ENCODE measurements at regions not wholly inside any gene's neighbourhood (a gene's known extent, or its start where the extent isn't known, plus 50 kb on each side); places are given as distances from the start of the nearest gene placed in this dataset.
"Not testable (repeated sequence)": the region's sequence is repeated elsewhere in the genome, so short reads cannot be mapped to it uniquely, and the experiment has no call there.

GRCh38 chrX:67044029-67044653, 405.3 kb upstream of the EDA2R start:
- intact Hi-C loops (cut with micrococcal nuclease): no loop called here
- DNase-seq: no peak
- Mint-ChIP-seq H3K27me3 (no peaks in the 10 kb centered on the region), H3K9me3 (no peaks in the 10 kb centered on the region), H3K27ac (no peak overlapping the region), H3K36me3 (ENCODE audit: low read depth) (no peaks in the 10 kb centered on the region), H3K4me3 (no peak overlapping the region), H3K4me1 (ENCODE audit: low read depth) (no peaks in the 10 kb centered on the region)
- TF ChIP-seq CTCF (IDR thresholded peaks at IDR 0.05): no peak
- CTCF ChIA-PET: no interaction called here
- no peak for ATAC-seq
- POLR2A ChIA-PET: no interaction called here

DNA sequence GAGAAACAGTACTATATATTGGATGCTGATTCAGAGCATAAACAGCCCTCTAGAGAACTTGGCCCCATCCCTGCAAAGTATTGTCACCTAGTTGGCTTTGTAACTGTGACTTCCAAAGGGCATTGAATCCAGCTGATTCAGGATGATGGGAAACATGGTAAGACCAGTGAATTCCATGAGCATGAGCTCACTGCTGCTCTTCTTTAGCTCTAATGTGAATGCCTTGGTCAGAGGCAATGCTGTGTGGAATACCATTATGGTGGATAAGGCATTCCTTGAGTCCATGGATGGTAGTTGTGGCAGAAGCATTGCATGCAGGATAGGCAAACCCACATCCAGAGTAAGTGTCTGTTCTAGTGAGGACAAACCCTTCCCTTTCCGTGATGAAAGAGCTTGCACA, 365.6 kb upstream of the EDA2R start:
- no peaks in the 10 kb centered on the region for H3K9me3 Mint-ChIP-seq
- DNase-seq (no peak), ATAC-seq (no peak)
- CTCF ChIA-PET: no interaction called here
- H3K27ac Mint-ChIP-seq: no peak overlapping the region
- H3K27me3 Mint-ChIP-seq: no peaks in the 10 kb centered on the region
- intact Hi-C loops (cut with micrococcal nuclease): no loop called here
- no peaks in the 10 kb centered on the region for H3K36me3 Mint-ChIP-seq (ENCODE audit: low read depth)
- TF ChIP-seq CTCF (IDR thresholded peaks at IDR 0.05): no peak
- POLR2A ChIA-PET: no interaction called here
- H3K4me3 Mint-ChIP-seq: no peak overlapping the region
- no peaks in the 10 kb centered on the region for H3K4me1 Mint-ChIP-seq (ENCODE audit: low read depth)

DNA sequence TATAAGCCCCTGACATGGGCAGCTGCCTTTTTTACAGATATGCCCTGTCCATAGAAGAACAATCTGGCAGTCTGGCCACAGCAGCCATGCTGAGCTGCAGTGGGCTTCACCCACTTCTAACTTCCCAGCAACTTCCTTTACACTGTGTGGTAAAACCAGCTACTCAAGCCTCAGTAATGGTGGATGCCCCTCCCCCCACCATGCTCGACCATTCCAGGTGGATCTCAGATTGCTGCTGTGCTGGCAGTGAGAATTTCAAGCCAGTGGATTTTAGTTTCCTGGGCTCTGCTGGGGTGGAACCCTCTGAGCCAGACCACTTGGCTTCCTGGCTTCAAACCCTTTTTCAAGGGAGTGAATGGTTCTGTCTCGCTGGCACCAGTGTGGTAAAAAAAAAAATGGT, 355.9 kb upstream of the EDA2R start:
- Mint-ChIP-seq H3K9me3 (no peaks in the 10 kb centered on the region), H3K27ac (no peak overlapping the region), H3K36me3 (ENCODE audit: low read depth) (no peaks in the 10 kb centered on the region), H3K4me1 (ENCODE audit: low read depth) (no peaks in the 10 kb centered on the region), H3K4me3 (no peak overlapping the region), H3K27me3 (no peaks in the 10 kb centered on the region)
- DNase-seq (no peak), ATAC-seq (no peak)
- TF ChIP-seq CTCF (IDR thresholded peaks at IDR 0.05): no peak
- ChIA-PET POLR2A (no interaction called here), CTCF (no interaction called here)
- intact Hi-C loops (cut with micrococcal nuclease): no loop called here

- H3K9me3 Mint-ChIP-seq; H3K4me1 Mint-ChIP-seq (ENCODE audit: low read depth); H3K4me3 Mint-ChIP-seq; POLR2A ChIA-PET; intact Hi-C loops (cut with micrococcal nuclease); H3K27me3 Mint-ChIP-seq; DNase-seq; H3K27ac Mint-ChIP-seq; H3K36me3 Mint-ChIP-seq (ENCODE audit: low read depth); CTCF ChIA-PET; ATAC-seq: not testable (repeated sequence)
Measured at GRCh38 chrX:66992077-66992476, 353.2 kb upstream of the EDA2R start.

GRCh38 chrX:66988331-66988730, 349.5 kb upstream of the EDA2R start:
- ATAC-seq: no peak
- intact Hi-C loops (cut with micrococcal nuclease): no loop called here
- Mint-ChIP-seq H3K27ac (no peak overlapping the region), H3K27me3 (no peaks in the 10 kb centered on the region), H3K4me1 (ENCODE audit: low read depth) (no peaks in the 10 kb centered on the region), H3K9me3 (no peaks in the 10 kb centered on the region), H3K36me3 (ENCODE audit: low read depth) (no peaks in the 10 kb centered on the region), H3K4me3 (no peak overlapping the region)
- DNase-seq: no peak
- POLR2A ChIA-PET: no interaction called here
- CTCF ChIA-PET: no interaction called here
- no peak for TF ChIP-seq CTCF (IDR thresholded peaks at IDR 0.05)

DNA sequence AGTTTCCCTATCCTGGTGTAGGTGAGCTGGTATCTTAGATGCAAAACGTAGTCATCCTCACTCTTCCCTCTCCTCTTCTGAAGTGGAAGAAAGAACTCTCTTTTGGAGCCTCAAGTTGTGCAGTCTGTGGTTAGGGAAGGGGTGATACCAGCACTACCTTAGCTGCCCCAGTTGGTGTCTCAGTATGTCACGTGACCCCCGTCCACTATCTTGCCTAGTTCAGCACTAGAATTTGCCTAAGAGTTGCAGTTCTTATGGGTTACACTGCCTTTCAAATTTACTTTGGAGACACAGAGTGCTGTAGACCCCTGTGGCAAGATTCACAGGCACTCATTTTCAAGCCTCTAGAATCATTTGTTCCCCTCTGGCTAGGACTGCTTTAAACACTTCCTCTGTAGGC, 322.8 kb upstream of the EDA2R start:
- Mint-ChIP-seq H3K9me3 (peaks cover 6% of the 10 kb centered on the region), H3K27me3 (no peaks in the 10 kb centered on the region), H3K4me1 (ENCODE audit: low read depth) (no peaks in the 10 kb centered on the region), H3K36me3 (ENCODE audit: low read depth) (no peaks in the 10 kb centered on the region), H3K27ac (no peak overlapping the region), H3K4me3 (no peak overlapping the region)
- ChIA-PET CTCF (no interaction called here), POLR2A (no interaction called here)
- intact Hi-C loops (cut with micrococcal nuclease): no loop called here
- ATAC-seq: no peak
- no peak for TF ChIP-seq CTCF (IDR thresholded peaks at IDR 0.05)
- DNase-seq: no peak
